Choroid plexus epithelial cell (primary cell): ENCODE measurements at regions not wholly inside any gene's neighbourhood (a gene's known extent, or its start where the extent isn't known, plus 50 kb on each side); places are given as distances from the start of the nearest gene placed in this dataset.

Experiments used
- DNase-seq: peaks from one replicate; pipeline ENCODE4 v3.0.0-alpha.2; 2010; ENCODE audit warnings: low read depth
- H3K4me3 ChIP-seq: 2 replicates; pipeline ENCODE4 v1.5.1; 2011; ENCODE audit warnings: low read depth, mild to moderate bottlenecking, control low read depth, low read length, moderate library complexity
- TF ChIP-seq, protein P1 (sequence below): conservative IDR thresholded peaks from 2 replicates; pipeline ENCODE4 v1.5.1; 2011; ENCODE audit warnings: low read depth, mild to moderate bottlenecking, control low read depth, inconsistent platforms, low read length, moderate library complexity

DNA sequence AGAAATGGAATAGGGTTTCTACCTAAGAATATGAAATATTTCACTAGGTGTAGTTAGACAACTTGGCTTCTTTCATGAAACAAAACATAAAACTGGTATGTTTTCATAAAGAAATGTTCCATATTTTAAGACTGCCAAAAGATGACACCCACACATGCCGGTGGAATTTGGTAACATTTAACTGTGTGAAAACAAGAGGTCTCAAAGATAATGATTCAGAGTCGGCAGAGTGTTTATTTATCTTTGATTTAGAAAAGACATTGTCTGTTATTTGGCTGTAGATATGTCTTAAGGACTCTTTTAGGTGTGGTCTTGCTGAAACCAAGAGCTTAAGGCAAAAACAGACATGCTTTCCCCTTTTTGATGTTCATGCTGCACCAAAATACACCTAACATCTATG is 63.5 kb upstream of the FN1 start:
- no peak overlapping the region for H3K4me3 ChIP-seq
- TF ChIP-seq, protein P1, sequence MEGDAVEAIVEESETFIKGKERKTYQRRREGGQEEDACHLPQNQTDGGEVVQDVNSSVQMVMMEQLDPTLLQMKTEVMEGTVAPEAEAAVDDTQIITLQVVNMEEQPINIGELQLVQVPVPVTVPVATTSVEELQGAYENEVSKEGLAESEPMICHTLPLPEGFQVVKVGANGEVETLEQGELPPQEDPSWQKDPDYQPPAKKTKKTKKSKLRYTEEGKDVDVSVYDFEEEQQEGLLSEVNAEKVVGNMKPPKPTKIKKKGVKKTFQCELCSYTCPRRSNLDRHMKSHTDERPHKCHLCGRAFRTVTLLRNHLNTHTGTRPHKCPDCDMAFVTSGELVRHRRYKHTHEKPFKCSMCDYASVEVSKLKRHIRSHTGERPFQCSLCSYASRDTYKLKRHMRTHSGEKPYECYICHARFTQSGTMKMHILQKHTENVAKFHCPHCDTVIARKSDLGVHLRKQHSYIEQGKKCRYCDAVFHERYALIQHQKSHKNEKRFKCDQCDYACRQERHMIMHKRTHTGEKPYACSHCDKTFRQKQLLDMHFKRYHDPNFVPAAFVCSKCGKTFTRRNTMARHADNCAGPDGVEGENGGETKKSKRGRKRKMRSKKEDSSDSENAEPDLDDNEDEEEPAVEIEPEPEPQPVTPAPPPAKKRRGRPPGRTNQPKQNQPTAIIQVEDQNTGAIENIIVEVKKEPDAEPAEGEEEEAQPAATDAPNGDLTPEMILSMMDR: no peak
- peak; percentile 87 for DNase-seq

DNA sequence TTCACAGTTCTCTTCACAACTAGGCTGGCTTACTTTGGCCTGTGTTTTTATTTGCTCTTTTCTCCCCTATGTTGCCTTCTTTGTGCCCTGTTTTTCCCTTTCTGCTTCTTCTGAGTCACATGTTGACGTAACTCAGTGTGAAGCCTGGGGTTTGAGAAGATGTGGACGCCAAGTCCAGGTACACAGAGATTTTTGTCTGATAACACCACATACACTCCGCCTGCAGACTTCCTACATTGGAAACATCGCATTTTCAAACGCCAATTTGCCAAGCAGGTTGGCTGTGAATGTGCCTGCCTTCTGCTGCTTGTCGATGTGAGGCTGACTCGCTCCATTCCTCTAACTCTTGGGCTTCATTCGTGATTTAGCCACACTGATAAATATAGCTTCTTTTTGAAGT is 62.6 kb upstream of the FN1 start:
- TF ChIP-seq, protein P1: peak; percentile 9
- no peak overlapping the region for H3K4me3 ChIP-seq
- DNase-seq: peak; percentile 92

DNA sequence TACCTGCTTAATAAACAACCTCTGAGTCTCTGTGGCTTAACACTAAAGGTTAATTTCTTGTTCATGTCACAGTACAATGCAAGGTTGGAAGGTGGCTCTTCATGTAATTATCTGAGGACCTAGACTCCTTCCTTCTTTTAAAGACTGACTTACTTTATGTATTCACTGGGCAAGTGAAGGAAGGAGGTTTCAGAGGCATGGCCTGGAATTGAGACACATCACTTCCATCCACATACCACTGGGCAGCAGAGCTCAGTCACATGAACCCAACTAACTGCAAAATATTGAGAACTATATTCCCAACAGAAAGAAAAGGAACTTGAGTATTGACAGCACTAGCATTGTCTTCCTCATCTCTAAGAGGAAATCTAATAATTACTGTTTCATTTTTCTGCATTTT is 57.5 kb upstream of the FN1 start:
- peak; percentile 45 for DNase-seq
- H3K4me3 ChIP-seq: no peak overlapping the region
- TF ChIP-seq, protein P1: no peak

DNA sequence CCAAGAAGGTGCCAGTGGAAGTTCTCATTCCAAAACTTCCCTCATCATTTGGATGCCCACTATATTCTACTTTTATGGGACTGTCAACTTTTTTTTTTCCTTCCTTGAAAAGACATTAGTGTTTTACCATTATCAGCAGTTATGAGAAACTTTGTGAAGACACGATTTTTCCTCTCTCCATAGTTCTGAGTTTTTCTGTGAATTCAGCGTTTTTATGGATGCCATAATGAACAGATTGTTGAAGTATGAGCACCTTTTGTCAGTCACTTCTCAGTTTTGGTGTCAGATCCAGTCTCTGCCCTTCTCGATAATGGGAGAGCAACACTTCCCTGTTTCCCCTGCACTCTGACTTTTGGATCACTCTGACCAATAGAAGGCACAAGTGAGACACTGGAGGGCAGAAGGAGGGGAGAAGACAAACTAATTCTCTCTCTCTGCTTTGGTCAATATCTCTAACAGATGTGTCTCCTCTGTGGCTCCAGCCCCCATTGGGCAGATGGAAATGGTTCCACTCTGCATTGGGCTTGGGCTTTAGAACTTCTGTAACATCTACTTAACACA is 53.5 kb upstream of the FN1 start:
- H3K4me3 ChIP-seq: no peak overlapping the region
- TF ChIP-seq, protein P1: no peak
- DNase-seq: no peak

DNA sequence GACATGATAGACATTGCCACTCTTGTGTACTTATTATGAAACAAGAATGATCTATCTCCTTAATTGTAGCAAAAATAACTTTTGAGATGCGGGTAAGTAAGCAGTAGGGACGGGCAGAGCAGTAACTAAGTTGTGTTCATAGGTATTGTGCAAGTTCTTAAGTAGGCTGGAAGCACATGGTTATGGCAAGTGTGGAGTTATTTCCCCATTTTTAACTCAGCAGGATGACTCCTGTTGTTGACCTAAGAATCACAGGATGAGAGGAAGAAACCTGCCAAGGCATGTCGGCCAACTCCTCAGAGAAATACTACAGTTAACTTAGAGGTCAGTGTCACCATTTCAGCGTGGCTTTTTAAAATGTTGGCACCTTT is 51.1 kb upstream of the FN1 start:
- peak; percentile 79 for DNase-seq
- TF ChIP-seq, protein P1: no peak
- H3K4me3 ChIP-seq: no peak overlapping the region

DNA sequence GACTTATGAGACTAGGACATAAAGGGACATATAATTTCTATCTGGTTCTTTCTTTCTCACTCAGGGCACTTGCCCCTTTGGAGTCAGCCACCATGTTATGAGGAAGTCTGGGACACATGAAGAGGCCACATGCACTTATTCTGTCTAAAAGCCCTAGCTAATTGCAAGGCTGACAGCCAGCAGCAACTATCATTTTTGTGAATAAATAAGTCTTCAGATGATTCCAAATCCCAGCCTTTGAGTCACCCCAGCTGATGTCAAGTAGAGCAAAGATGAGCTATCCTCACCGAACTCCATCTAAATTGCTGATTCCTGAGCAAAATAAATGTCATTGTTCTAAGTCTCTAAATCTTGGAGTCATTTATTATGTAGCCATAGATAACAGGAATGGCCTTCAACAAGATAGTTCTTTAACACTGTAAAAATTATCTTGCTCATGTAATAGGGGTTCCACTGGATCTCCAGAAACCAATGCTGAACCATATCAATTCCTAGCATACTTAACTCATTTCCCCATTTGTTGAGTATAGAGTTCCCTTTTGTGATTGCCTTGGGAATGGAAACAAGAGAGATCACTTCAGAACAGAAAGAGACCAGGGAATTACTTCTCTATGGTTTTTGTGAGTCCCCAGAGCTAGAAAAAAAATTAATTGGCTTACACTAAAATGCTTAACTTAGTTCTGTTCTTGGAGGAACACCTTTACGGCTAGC is 50.6 kb upstream of the FN1 start:
- H3K4me3 ChIP-seq: no peak overlapping the region
- DNase-seq: no peak
- TF ChIP-seq, protein P1: no peak
